Thyroid gland (tissue), 4 donors: ENCODE measurements at regions not wholly inside any gene's neighbourhood (a gene's known extent, or its start where the extent isn't known, plus 50 kb on each side); places are given as distances from the start of the nearest gene placed in this dataset.

Source experiments
- DNase-seq, 2 donors: peaks; one replicate each; pipeline ENCODE4 v3.0.0-alpha.2; 2019
- H3K27ac ChIP-seq, 3 donors: fragments of 200-600 bp; sonication (generic); 1 replicate in 2 of 3; 2 replicates in 1 of 3; pipeline ENCODE4 v1.5.1; 2016 to 2019; ENCODE audit warnings: mild to moderate bottlenecking in 1 of 3, moderate library complexity in 1 of 3
- H3K27me3 ChIP-seq: fragments of 200-600 bp; sonication (generic); one replicate; pipeline ENCODE4 v1.5.1; 2019
- H3K36me3 ChIP-seq, 2 donors: fragments of 200-600 bp; sonication (generic); one replicate each; pipeline ENCODE4 v1.5.1; 2016 to 2019
- H3K4me1 ChIP-seq, 2 donors: fragments of 200-600 bp; sonication (generic); one replicate each; pipeline ENCODE4 v1.5.1; 2017 to 2019
- H3K4me3 ChIP-seq, 3 donors: fragments of 200-600 bp; sonication (generic); replicated peaks in 1 of 3; 1 replicate in 2 of 3; 2 replicates in 1 of 3; pipeline ENCODE4 v1.5.1; 2016; ENCODE audit warnings: mild to moderate bottlenecking in 1 of 3
- H3K9me3 ChIP-seq: fragments of 200-600 bp; sonication (generic); one replicate; pipeline ENCODE4 v1.5.1; 2017
- POLR2A ChIP-seq, 2 donors: fragments of 450-650 bp; IDR thresholded peaks; one replicate each; pipeline ENCODE4 v1.6.1; 2017; ENCODE audit warnings: antibody characterized with exemption in 2 of 2, mild to moderate bottlenecking in 2 of 2, moderate library complexity in 1 of 2
- WGBS, 2 donors: methylation state at CpG; one replicate each; pipeline ENCODE4 v1.1.5; 2017; 5-methylcytosine and 5-hydroxymethylcytosine counted together
- intact Hi-C: fragments of 100-400 bp; cut with DNase I; formaldehyde crosslinking; loops from one replicate; pipeline ENCODE4 v1.15.1; 2023
- TF ChIP-seq, protein P1 (sequence below), 6 experiments: fragments of 200-600 bp in 3 of 6; fragments of 450-650 bp in 3 of 6; sonication (generic) in 3 of 6; IDR thresholded peaks; one replicate each; pipeline ENCODE4 v1.5.1; 2016 to 2019; ENCODE audit warnings: antibody characterized with exemption in 6 of 6, mild to moderate bottlenecking in 2 of 6, inconsistent platforms in 1 of 6, moderate library complexity in 1 of 6

- H3K4me1 ChIP-seq = peaks cover 0 to 10% of the 10 kb centered on the region in 2 donors
- TF ChIP-seq, protein P1, sequence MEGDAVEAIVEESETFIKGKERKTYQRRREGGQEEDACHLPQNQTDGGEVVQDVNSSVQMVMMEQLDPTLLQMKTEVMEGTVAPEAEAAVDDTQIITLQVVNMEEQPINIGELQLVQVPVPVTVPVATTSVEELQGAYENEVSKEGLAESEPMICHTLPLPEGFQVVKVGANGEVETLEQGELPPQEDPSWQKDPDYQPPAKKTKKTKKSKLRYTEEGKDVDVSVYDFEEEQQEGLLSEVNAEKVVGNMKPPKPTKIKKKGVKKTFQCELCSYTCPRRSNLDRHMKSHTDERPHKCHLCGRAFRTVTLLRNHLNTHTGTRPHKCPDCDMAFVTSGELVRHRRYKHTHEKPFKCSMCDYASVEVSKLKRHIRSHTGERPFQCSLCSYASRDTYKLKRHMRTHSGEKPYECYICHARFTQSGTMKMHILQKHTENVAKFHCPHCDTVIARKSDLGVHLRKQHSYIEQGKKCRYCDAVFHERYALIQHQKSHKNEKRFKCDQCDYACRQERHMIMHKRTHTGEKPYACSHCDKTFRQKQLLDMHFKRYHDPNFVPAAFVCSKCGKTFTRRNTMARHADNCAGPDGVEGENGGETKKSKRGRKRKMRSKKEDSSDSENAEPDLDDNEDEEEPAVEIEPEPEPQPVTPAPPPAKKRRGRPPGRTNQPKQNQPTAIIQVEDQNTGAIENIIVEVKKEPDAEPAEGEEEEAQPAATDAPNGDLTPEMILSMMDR (IDR thresholded peaks at IDR 0.05) = no peak
- TF ChIP-seq POLR2A (IDR thresholded peaks at IDR 0.05) = no peak
- no peak overlapping the region for H3K27ac ChIP-seq
- no peaks in the 10 kb centered on the region for H3K9me3 ChIP-seq
- intact Hi-C loops = no loop called here
- H3K36me3 ChIP-seq = no peaks in the 10 kb centered on the region
- WGBS, 2 donors = 63 to 74% methylated on average over 17 to 19 of the region's 19 CpGs
- no peak for DNase-seq
- no peak overlapping the region for H3K4me3 ChIP-seq
- peaks cover 3% of the 10 kb centered on the region for H3K27me3 ChIP-seq
These were observed 51.6 kb upstream of the DLK1 start for GRCh38 chr14:100674897-100675619.

DNA sequence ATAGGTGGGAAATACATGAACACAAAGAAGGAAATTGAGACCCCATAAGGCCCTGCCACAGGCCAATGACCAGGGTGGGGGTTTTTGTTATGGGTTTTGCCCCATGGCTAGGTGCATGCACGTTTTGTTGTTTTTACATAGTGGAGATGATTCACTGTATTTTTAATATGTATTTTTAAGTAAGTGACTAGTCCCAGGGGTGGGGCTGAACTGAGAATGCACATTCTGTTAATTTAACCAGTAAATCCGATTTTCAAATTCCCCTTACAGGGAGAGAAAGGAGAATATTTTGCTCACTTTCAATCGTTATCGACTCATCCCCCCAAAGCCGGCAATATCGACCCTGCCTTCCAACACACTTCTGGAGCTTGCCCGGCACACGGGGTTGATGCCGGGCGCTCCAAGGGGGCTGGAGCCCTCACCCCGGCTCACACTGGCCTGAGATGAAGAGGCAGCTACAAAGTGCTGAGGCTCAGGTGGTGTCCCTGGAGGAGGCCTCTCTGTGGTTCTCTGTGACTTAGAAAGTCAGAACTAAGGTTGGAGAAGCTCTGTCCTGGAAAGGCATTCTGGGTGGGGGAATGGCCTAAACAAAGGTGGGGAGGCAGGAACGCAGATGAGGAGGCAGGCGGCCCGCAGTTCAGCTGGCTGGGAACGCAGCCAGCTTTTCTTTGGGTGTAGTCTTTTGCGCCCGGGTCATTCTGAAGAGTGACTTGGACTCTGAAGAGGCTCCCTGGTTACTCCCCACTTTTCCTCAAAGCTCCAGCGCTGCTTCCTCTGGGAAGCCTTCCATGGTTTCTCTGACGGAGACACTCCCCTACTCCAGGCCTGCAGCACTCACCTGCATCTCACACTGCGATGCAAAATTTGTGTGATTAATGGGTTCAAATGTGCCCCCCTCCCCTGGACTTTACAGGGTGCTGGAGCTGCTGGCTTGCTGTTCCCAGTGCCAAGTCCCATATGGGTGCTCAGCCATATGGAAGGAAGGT is 50.7 kb upstream of the DLK1 start:
- H3K36me3 ChIP-seq = no peaks in the 10 kb centered on the region
- TF ChIP-seq, protein P1 (IDR thresholded peaks at IDR 0.05) = no peak
- no peak for TF ChIP-seq POLR2A (IDR thresholded peaks at IDR 0.05)
- no peaks in the 10 kb centered on the region for H3K9me3 ChIP-seq
- WGBS, 2 donors = 60 to 71% methylated on average over 20 of the region's 20 CpGs
- intact Hi-C loops = no loop called here
- DNase-seq = no peak
- peaks cover 3% of the 10 kb centered on the region for H3K27me3 ChIP-seq
- no peak overlapping the region for H3K27ac ChIP-seq
- H3K4me1 ChIP-seq = peaks cover 0 to 5% of the 10 kb centered on the region in 2 donors
- no peak overlapping the region for H3K4me3 ChIP-seq
